Breast epithelium (tissue), 4 donors: ENCODE measurements at regions not wholly inside any gene's neighbourhood (a gene's known extent, or its start where the extent isn't known, plus 50 kb on each side); places are given as distances from the start of the nearest gene placed in this dataset.

Experiments
- DNase-seq, 2 donors: peaks; one replicate each; pipeline ENCODE4 v3.0.0-alpha.2; 2019; ENCODE audit warnings: low spot score in 2 of 2
- H3K27ac ChIP-seq, 2 donors: fragments of 200-600 bp; sonication (generic) in 1 of 2; one replicate each; pipeline ENCODE4 v1.5.1; 2016 to 2019; ENCODE audit warnings: mild to moderate bottlenecking in 1 of 2
- H3K27me3 ChIP-seq, 2 donors: fragments of 200-600 bp; sonication (generic) in 1 of 2; one replicate each; pipeline versions ENCODE4 v1.5.1 to v1.6.0; 2017 to 2019; ENCODE audit warnings: control low read depth in 1 of 2, mild to moderate bottlenecking in 1 of 2
- H3K36me3 ChIP-seq: fragments of 200-600 bp; one replicate; pipeline ENCODE4 v1.5.1; 2019
- H3K4me1 ChIP-seq, 2 donors: fragments of 200-600 bp; sonication (generic); one replicate each; pipeline ENCODE4 v1.5.1; 2016 to 2019; ENCODE audit warnings: control low read depth in 1 of 2
- H3K4me3 ChIP-seq, 3 donors: fragments of 200-600 bp; sonication (generic); 1 replicate in 2 of 3; 2 replicates in 1 of 3; pipeline ENCODE4 v1.5.1; 2016 to 2019; ENCODE audit warnings: mild to moderate bottlenecking in 3 of 3, moderate library complexity in 2 of 3
- H3K9me3 ChIP-seq, 2 donors: fragments of 200-600 bp; sonication (generic) in 1 of 2; one replicate each; pipeline ENCODE4 v1.5.1; 2016 to 2019; ENCODE audit warnings: control low read depth in 1 of 2
- CTCF ChIP-seq, 3 donors: fragments of 450-650 bp; IDR thresholded peaks; one replicate each; pipeline ENCODE4 v1.5.1; 2016 to 2017; ENCODE audit warnings: antibody characterized with exemption in 3 of 3, mild to moderate bottlenecking in 3 of 3, moderate library complexity in 3 of 3
- POLR2A ChIP-seq: fragments of 450-650 bp; IDR thresholded peaks from one replicate; pipeline ENCODE4 v1.6.1; 2016; ENCODE audit warnings: antibody characterized with exemption, mild to moderate bottlenecking, moderate library complexity
- POLR2AphosphoS5 ChIP-seq, 3 donors: sonication (generic); formaldehyde crosslinking; IDR thresholded peaks; one replicate each; pipeline ENCODE4 v1.6.1; 2017; ENCODE audit warnings: antibody characterized with exemption in 3 of 3
- intact Hi-C: fragments of 100-400 bp; cut with DNase I; formaldehyde crosslinking; loops from one replicate; pipeline ENCODE4 v1.15.1; 2023; ENCODE audit warnings: low total_unique reads

- H3K4me1 ChIP-seq = no peaks in the 10 kb centered on the region
- H3K27ac ChIP-seq = no peak overlapping the region
- H3K9me3 ChIP-seq = no peaks in the 10 kb centered on the region
- no peaks in the 10 kb centered on the region for H3K36me3 ChIP-seq
- intact Hi-C loops = no loop called here
- H3K27me3 ChIP-seq = no peaks in the 10 kb centered on the region
- TF ChIP-seq POLR2AphosphoS5 (IDR thresholded peaks at IDR 0.05) = no peak
- TF ChIP-seq POLR2A = no peak
- no peak for TF ChIP-seq CTCF (IDR thresholded peaks at IDR 0.05)
- H3K4me3 ChIP-seq = no peak overlapping the region
- DNase-seq = no peak
Observed at GRCh38 chr3:107325446-107325845, 51.8 kb upstream of the CCDC54 start.
